Nephron progenitor cell (in vitro differentiated cells): ENCODE measurements at regions not wholly inside any gene's neighbourhood (a gene's known extent, or its start where the extent isn't known, plus 50 kb on each side); places are given as distances from the start of the nearest gene placed in this dataset.

Experiments used
- DNase-seq: peaks from one replicate; pipeline ENCODE4 v3.0.0; 2021
- H3K27ac Mint-ChIP-seq: 2 replicates; pipeline ENCODE4 v1.8.0; 2021; ENCODE audit warnings: mild to moderate bottlenecking, moderate library complexity, mixed read lengths
- H3K27me3 Mint-ChIP-seq: 2 replicates; pipeline ENCODE4 v1.8.0; 2021; ENCODE audit warnings: mild to moderate bottlenecking, low read depth, mixed read lengths; ENCODE audit not compliant: poor library complexity
- H3K36me3 Mint-ChIP-seq: 2 replicates; pipeline ENCODE4 v1.8.0; 2021; ENCODE audit warnings: low read depth, mixed read lengths
- H3K4me1 Mint-ChIP-seq: 2 replicates; pipeline ENCODE4 v1.8.0; 2021; ENCODE audit warnings: mixed read lengths
- H3K4me3 Mint-ChIP-seq: 2 replicates; pipeline ENCODE4 v1.8.0; 2021; ENCODE audit warnings: mild to moderate bottlenecking, moderate library complexity, mixed read lengths
- H3K9me3 Mint-ChIP-seq: 2 replicates; pipeline ENCODE4 v1.8.0; 2021; ENCODE audit warnings: mild to moderate bottlenecking, moderate library complexity, mixed read lengths
- CTCF ChIP-seq: fragments of 200-600 bp; sonication (generic); IDR thresholded peaks from 2 replicates; pipeline ENCODE4 v1.5.0; 2021; ENCODE audit warnings: antibody characterized with exemption

- Mint-ChIP-seq H3K9me3 (no peaks in the 10 kb centered on the region), H3K4me1 (peaks cover 16% of the 10 kb centered on the region), H3K27ac (no peak overlapping the region), H3K4me3 (no peak overlapping the region), H3K27me3 (no peaks in the 10 kb centered on the region), H3K36me3 (no peaks in the 10 kb centered on the region)
- no peak for DNase-seq
- TF ChIP-seq CTCF, result no peak
Observed at GRCh38 chr7:12741951-12742575, 54.6 kb downstream of the ARL4A start.

DNA sequence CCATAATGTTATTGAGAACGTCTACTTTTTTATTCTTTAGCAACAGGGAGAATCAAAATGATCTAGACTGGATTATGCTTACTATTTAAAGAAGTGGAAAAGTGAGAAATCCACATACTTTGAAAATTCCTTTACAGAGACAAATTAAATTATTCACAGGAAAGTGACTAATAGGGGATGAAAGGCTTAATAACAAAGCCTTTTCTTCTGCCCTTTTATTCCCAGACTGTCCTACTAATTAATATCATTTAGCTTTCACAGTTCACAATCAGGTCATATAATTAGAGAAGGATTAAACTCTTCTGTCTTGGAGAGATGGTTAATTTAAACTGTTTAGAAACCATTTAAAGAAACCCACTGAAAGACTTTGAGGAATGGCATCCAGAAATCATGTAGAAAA lies 58.8 kb downstream of the ARL4A start:
- Mint-ChIP-seq H3K4me1 (no peaks in the 10 kb centered on the region), H3K4me3 (no peak overlapping the region), H3K36me3 (no peaks in the 10 kb centered on the region), H3K27me3 (no peaks in the 10 kb centered on the region), H3K27ac (no peak overlapping the region), H3K9me3 (no peaks in the 10 kb centered on the region)
- no peak for TF ChIP-seq CTCF
- no peak for DNase-seq

GRCh38 chr7:12747687-12748306 lies 60.4 kb downstream of the ARL4A start:
- TF ChIP-seq CTCF, result no peak
- Mint-ChIP-seq H3K4me3 (no peak overlapping the region), H3K27ac (no peak overlapping the region), H3K9me3 (no peaks in the 10 kb centered on the region), H3K27me3 (no peaks in the 10 kb centered on the region), H3K36me3 (no peaks in the 10 kb centered on the region), H3K4me1 (no peaks in the 10 kb centered on the region)
- DNase-seq, result no peak

- DNase-seq, result no peak
- no peaks in the 10 kb centered on the region for H3K27me3 Mint-ChIP-seq
- TF ChIP-seq CTCF, result no peak
- H3K36me3 Mint-ChIP-seq, result no peaks in the 10 kb centered on the region
- H3K27ac Mint-ChIP-seq, result no peak overlapping the region
- H3K9me3 Mint-ChIP-seq, result no peaks in the 10 kb centered on the region
- no peak overlapping the region for H3K4me3 Mint-ChIP-seq
- H3K4me1 Mint-ChIP-seq, result no peaks in the 10 kb centered on the region
Observed at GRCh38 chr7:12749069-12749468, 61.6 kb downstream of the ARL4A start.

GRCh38 chr7:12749746-12750145 lies 62.3 kb downstream of the ARL4A start:
- TF ChIP-seq CTCF, result no peak
- Mint-ChIP-seq H3K27ac (no peak overlapping the region), H3K9me3 (no peaks in the 10 kb centered on the region), H3K4me1 (no peaks in the 10 kb centered on the region), H3K4me3 (no peak overlapping the region), H3K27me3 (no peaks in the 10 kb centered on the region), H3K36me3 (no peaks in the 10 kb centered on the region)
- no peak for DNase-seq

- Mint-ChIP-seq H3K9me3 (no peaks in the 10 kb centered on the region), H3K27me3 (no peaks in the 10 kb centered on the region), H3K4me3 (no peak overlapping the region), H3K36me3 (no peaks in the 10 kb centered on the region), H3K27ac (no peak overlapping the region), H3K4me1 (no peaks in the 10 kb centered on the region)
- no peak for TF ChIP-seq CTCF
- DNase-seq, result no peak
Observed at GRCh38 chr7:12751764-12752163, 64.3 kb downstream of the ARL4A start.
